ENCODE measurements at regions not wholly inside any gene's neighbourhood (a gene's known extent, or its start where the extent isn't known, plus 50 kb on each side); places are given as distances from the start of the nearest gene placed in this dataset.

DNA sequence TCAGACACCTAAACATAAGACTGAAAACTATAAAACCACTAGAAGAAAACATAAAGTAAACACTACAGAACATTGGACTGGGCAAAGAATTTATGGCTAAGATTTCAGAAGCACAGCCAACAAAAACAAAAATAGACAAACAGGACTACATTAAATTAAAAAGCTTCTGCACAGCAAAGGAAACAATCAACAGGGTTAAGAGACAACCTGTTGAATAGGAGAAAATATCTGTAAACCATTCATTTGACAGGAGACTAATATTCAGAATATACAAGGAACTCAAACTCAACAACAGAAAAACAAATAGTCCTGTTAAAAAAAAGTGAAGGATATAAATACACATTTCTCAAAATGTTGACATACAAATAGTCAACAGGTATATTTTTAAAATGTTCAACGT lies 106.7 kb upstream of the FANCL start:
- no peak for TF ChIP-seq POLR2A (IDR thresholded peaks at IDR 0.05; ENCODE audit: low read length)
- no peak for TF ChIP-seq GATA1 (IDR thresholded peaks at IDR 0.05; ENCODE audit: low read depth, low read length)
